Fibroblast of lung (primary cell): ENCODE measurements at regions not wholly inside any gene's neighbourhood (a gene's known extent, or its start where the extent isn't known, plus 50 kb on each side); places are given as distances from the start of the nearest gene placed in this dataset.

ENCODE experiments used
- DNase-seq, 2 donors: peaks; one replicate each; pipeline versions ENCODE4 v3.0.0 to v3.0.0-alpha.2; 2010; ENCODE audit warnings: low read depth in 2 of 2
- H2AFZ ChIP-seq: 2 replicates; pipeline ENCODE4 v1.5.1; 2012; ENCODE audit warnings: low read length, control low read depth, inconsistent platforms
- H3K27ac ChIP-seq: 2 replicates; pipeline ENCODE4 v1.5.1; 2011; ENCODE audit warnings: low read length, control low read depth; ENCODE audit not compliant: insufficient read depth
- H3K27me3 ChIP-seq: 2 replicates; pipeline ENCODE4 v1.5.1; 2011; ENCODE audit warnings: mild to moderate bottlenecking, low read length; ENCODE audit not compliant: control insufficient read depth, insufficient read depth
- H3K36me3 ChIP-seq: 2 replicates; pipeline ENCODE4 v1.5.1; 2011; ENCODE audit warnings: low read length; ENCODE audit not compliant: control insufficient read depth, insufficient read depth
- H3K4me1 ChIP-seq: 2 replicates; pipeline ENCODE4 v1.5.1; 2011; ENCODE audit warnings: low read length; ENCODE audit not compliant: control insufficient read depth, insufficient read depth; ENCODE audit errors: extremely low read depth
- H3K4me2 ChIP-seq: 2 replicates; pipeline ENCODE4 v1.5.1; 2011; ENCODE audit warnings: low read length, control low read depth; ENCODE audit not compliant: insufficient read depth; ENCODE audit errors: extremely low read depth
- H3K4me3 ChIP-seq, 4 experiments: fragments of 200-600 bp in 1 of 4; sonication (generic) in 1 of 4; replicated peaks in 1 of 4; 2 replicates each; pipeline ENCODE4 v1.5.1; 2011 to 2016; ENCODE audit warnings: low read length in 4 of 4, low read depth in 3 of 4, mild to moderate bottlenecking in 3 of 4, control low read depth in 2 of 4, inconsistent platforms in 1 of 4, mixed read lengths in 1 of 4; ENCODE audit not compliant: insufficient read depth in 1 of 4; ENCODE audit errors: control extremely low read depth in 1 of 4
- H3K79me2 ChIP-seq: 2 replicates; pipeline ENCODE4 v1.5.1; 2012; ENCODE audit warnings: mild to moderate bottlenecking, low read length, inconsistent platforms; ENCODE audit not compliant: control insufficient read depth, insufficient read depth
- H3K9ac ChIP-seq: 2 replicates; pipeline ENCODE4 v1.5.1; 2011; ENCODE audit warnings: mild to moderate bottlenecking, low read length, control low read depth; ENCODE audit not compliant: insufficient read depth
- H3K9me3 ChIP-seq: 2 replicates; pipeline ENCODE4 v1.5.1; 2012; ENCODE audit warnings: low read depth, low read length; ENCODE audit not compliant: control insufficient read depth, insufficient read depth
- H4K20me1 ChIP-seq: 2 replicates; pipeline ENCODE4 v1.5.1; 2011; ENCODE audit warnings: low read length; ENCODE audit not compliant: control insufficient read depth, insufficient read depth; ENCODE audit errors: extremely low read depth
- EZH2 ChIP-seq: IDR thresholded peaks from 2 replicates; pipeline ENCODE4 v1.5.1; 2012; ENCODE audit warnings: low read length, control low read depth, mild to moderate bottlenecking; ENCODE audit errors: missing control alignments
- TF ChIP-seq, protein P1 (sequence below), 2 donors: IDR thresholded peaks in 1 of 2; conservative IDR thresholded peaks in 1 of 2; 1 replicate in 1 of 2; 2 replicates in 1 of 2; pipeline ENCODE4 v1.5.1; 2011 to 2012; ENCODE audit warnings: low read length in 2 of 2, control low read depth in 1 of 2, inconsistent platforms in 1 of 2, low read depth in 1 of 2, mild to moderate bottlenecking in 1 of 2

DNA sequence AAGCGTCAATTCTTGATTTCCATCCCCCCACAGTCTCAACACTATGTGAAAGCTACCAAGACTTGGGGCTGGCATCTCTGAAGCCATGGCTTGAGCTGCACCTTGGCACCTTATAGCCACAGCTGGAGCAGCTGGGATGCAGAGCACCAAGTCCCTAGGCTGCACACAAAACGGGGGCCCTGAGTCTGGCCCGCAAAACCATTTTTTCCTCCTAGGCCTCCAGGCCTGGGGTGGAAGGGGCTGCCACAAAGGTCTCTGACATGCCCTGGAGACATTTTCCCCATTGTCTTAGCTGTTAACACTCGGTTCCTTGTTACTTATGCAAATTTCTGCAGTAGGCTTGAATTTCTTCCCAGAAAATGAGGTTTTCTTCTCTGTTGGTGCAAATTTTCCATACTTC, 89.8 kb upstream of the GNAI1 start:
- no peak for DNase-seq
- no peak for TF ChIP-seq EZH2
- TF ChIP-seq, protein P1, sequence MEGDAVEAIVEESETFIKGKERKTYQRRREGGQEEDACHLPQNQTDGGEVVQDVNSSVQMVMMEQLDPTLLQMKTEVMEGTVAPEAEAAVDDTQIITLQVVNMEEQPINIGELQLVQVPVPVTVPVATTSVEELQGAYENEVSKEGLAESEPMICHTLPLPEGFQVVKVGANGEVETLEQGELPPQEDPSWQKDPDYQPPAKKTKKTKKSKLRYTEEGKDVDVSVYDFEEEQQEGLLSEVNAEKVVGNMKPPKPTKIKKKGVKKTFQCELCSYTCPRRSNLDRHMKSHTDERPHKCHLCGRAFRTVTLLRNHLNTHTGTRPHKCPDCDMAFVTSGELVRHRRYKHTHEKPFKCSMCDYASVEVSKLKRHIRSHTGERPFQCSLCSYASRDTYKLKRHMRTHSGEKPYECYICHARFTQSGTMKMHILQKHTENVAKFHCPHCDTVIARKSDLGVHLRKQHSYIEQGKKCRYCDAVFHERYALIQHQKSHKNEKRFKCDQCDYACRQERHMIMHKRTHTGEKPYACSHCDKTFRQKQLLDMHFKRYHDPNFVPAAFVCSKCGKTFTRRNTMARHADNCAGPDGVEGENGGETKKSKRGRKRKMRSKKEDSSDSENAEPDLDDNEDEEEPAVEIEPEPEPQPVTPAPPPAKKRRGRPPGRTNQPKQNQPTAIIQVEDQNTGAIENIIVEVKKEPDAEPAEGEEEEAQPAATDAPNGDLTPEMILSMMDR (conservative IDR thresholded peaks at IDR 0.05 in 1 of 2, IDR thresholded peaks at IDR 0.05 in 1 of 2; ENCODE audit: low read depth in 1 of 2, low read length in 2 of 2) = no peak
- H3K9me3 ChIP-seq = no peaks in the 10 kb centered on the region
- no peaks in the 10 kb centered on the region for H3K79me2 ChIP-seq
- H3K4me1 ChIP-seq = no peaks in the 10 kb centered on the region
- no peaks in the 10 kb centered on the region for H3K36me3 ChIP-seq
- H3K9ac ChIP-seq = no peak overlapping the region
- no peaks in the 10 kb centered on the region for H4K20me1 ChIP-seq
- no peak overlapping the region for H2AFZ ChIP-seq
- no peak overlapping the region for H3K4me3 ChIP-seq
- H3K27ac ChIP-seq = no peak overlapping the region
- no peak overlapping the region for H3K4me2 ChIP-seq
- H3K27me3 ChIP-seq = no peaks in the 10 kb centered on the region

- H3K4me2 ChIP-seq = no peak overlapping the region
- H3K4me3 ChIP-seq = no peak overlapping the region
- no peaks in the 10 kb centered on the region for H3K9me3 ChIP-seq
- TF ChIP-seq, protein P1 (conservative IDR thresholded peaks at IDR 0.05 in 1 of 2, IDR thresholded peaks at IDR 0.05 in 1 of 2; ENCODE audit: low read depth in 1 of 2, low read length in 2 of 2) = no peak
- TF ChIP-seq EZH2 = no peak
- no peak overlapping the region for H3K9ac ChIP-seq
- H3K79me2 ChIP-seq = no peaks in the 10 kb centered on the region
- H3K4me1 ChIP-seq = no peaks in the 10 kb centered on the region
- no peak overlapping the region for H3K27ac ChIP-seq
- no peaks in the 10 kb centered on the region for H3K27me3 ChIP-seq
- H4K20me1 ChIP-seq = no peaks in the 10 kb centered on the region
- no peaks in the 10 kb centered on the region for H3K36me3 ChIP-seq
- no peak overlapping the region for H2AFZ ChIP-seq
- DNase-seq = no peak
Observed at GRCh38 chr7:80040752-80041151, 93.9 kb upstream of the GNAI1 start.

- no peak for TF ChIP-seq EZH2
- TF ChIP-seq, protein P1 (conservative IDR thresholded peaks at IDR 0.05 in 1 of 2, IDR thresholded peaks at IDR 0.05 in 1 of 2; ENCODE audit: low read depth in 1 of 2, low read length in 2 of 2) = no peak
- no peak overlapping the region for H2AFZ ChIP-seq
- no peaks in the 10 kb centered on the region for H3K4me1 ChIP-seq
- no peak overlapping the region for H3K9ac ChIP-seq
- H3K27me3 ChIP-seq = no peaks in the 10 kb centered on the region
- no peak overlapping the region for H3K4me3 ChIP-seq
- H3K27ac ChIP-seq = no peak overlapping the region
- no peaks in the 10 kb centered on the region for H3K79me2 ChIP-seq
- no peaks in the 10 kb centered on the region for H3K9me3 ChIP-seq
- DNase-seq = no peak
- no peaks in the 10 kb centered on the region for H3K36me3 ChIP-seq
- no peak overlapping the region for H3K4me2 ChIP-seq
- H4K20me1 ChIP-seq = no peaks in the 10 kb centered on the region
Observed at GRCh38 chr7:80040335-80040734, 94.3 kb upstream of the GNAI1 start.
